OCI-LY7 (cell line): ENCODE measurements at regions not wholly inside any gene's neighbourhood (a gene's known extent, or its start where the extent isn't known, plus 50 kb on each side); places are given as distances from the start of the nearest gene placed in this dataset.

Source experiments
- EZH2phosphoT487 ChIP-seq: fragments of 200-600 bp; sonication (generic); IDR thresholded peaks from 2 replicates; pipeline ENCODE4 v1.6.1; 2018; ENCODE audit warnings: low read depth, borderline replicate concordance, mild to moderate bottlenecking, mixed run types, antibody characterized with exemption, low read length, moderate library complexity, mixed read lengths
- TF ChIP-seq, protein P1 (sequence below): fragments of 200-600 bp; sonication (generic); conservative IDR thresholded peaks from 2 replicates; pipeline ENCODE4 v1.5.1; 2014; ENCODE audit warnings: mild to moderate bottlenecking, antibody characterized with exemption, low read length, moderate library complexity, mixed read lengths

DNA sequence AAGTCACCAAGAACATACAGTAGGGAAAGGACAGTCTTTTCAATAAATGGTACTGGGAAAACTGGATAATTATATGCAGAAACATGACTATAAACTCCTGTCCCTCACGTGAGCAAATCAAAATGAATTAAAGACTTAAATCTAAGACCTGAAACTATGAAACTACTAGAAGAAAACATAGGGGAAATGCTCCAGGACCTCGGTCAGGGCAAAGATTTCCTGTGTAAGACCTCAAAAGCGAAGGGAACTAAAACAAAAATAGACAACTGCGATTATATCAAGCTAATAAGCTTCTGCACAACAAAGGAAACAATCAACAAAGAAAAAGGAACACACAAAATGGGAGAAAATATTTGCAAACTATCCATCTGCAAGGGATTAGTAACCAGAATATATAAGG lies 62.7 kb downstream of the CRYGS start:
- TF ChIP-seq, protein P1, sequence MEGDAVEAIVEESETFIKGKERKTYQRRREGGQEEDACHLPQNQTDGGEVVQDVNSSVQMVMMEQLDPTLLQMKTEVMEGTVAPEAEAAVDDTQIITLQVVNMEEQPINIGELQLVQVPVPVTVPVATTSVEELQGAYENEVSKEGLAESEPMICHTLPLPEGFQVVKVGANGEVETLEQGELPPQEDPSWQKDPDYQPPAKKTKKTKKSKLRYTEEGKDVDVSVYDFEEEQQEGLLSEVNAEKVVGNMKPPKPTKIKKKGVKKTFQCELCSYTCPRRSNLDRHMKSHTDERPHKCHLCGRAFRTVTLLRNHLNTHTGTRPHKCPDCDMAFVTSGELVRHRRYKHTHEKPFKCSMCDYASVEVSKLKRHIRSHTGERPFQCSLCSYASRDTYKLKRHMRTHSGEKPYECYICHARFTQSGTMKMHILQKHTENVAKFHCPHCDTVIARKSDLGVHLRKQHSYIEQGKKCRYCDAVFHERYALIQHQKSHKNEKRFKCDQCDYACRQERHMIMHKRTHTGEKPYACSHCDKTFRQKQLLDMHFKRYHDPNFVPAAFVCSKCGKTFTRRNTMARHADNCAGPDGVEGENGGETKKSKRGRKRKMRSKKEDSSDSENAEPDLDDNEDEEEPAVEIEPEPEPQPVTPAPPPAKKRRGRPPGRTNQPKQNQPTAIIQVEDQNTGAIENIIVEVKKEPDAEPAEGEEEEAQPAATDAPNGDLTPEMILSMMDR, result no peak
- TF ChIP-seq EZH2phosphoT487, result no peak
